Breast epithelium (tissue), 3 donors: ENCODE measurements at regions not wholly inside any gene's neighbourhood (a gene's known extent, or its start where the extent isn't known, plus 50 kb on each side); places are given as distances from the start of the nearest gene placed in this dataset.

Experiments
- POLR2A ChIP-seq: fragments of 450-650 bp; IDR thresholded peaks from one replicate; pipeline ENCODE4 v1.6.1; 2016; ENCODE audit warnings: antibody characterized with exemption, mild to moderate bottlenecking, moderate library complexity
- TF ChIP-seq, protein P1 (sequence below), 3 donors: fragments of 450-650 bp; IDR thresholded peaks; one replicate each; pipeline ENCODE4 v1.5.1; 2016 to 2017; ENCODE audit warnings: antibody characterized with exemption in 3 of 3, mild to moderate bottlenecking in 3 of 3, moderate library complexity in 3 of 3

DNA sequence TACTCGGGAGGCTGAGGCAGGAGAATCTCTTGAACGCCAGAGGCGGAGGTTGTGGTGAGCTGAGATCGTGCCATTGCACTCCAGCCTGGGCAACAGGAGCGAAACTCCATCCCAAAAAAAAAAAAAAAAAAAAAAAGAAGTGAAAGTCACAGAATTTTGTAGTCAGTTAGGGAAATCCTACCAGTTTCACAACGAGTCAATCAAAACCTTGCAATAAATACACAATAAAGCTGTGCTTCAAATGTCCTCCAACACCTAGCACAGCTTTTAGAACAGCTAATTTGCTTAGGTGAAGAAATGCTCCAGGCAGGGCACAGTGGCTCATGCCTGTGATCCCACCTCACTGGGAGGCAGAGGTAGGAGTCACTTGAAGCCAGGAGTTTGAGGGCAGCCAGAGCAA is 112.8 kb upstream of the ATF7IP start:
- TF ChIP-seq, protein P1, sequence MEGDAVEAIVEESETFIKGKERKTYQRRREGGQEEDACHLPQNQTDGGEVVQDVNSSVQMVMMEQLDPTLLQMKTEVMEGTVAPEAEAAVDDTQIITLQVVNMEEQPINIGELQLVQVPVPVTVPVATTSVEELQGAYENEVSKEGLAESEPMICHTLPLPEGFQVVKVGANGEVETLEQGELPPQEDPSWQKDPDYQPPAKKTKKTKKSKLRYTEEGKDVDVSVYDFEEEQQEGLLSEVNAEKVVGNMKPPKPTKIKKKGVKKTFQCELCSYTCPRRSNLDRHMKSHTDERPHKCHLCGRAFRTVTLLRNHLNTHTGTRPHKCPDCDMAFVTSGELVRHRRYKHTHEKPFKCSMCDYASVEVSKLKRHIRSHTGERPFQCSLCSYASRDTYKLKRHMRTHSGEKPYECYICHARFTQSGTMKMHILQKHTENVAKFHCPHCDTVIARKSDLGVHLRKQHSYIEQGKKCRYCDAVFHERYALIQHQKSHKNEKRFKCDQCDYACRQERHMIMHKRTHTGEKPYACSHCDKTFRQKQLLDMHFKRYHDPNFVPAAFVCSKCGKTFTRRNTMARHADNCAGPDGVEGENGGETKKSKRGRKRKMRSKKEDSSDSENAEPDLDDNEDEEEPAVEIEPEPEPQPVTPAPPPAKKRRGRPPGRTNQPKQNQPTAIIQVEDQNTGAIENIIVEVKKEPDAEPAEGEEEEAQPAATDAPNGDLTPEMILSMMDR (IDR thresholded peaks at IDR 0.05) = no peak
- no peak for TF ChIP-seq POLR2A
